ENCODE measurements at regions not wholly inside any gene's neighbourhood (a gene's known extent, or its start where the extent isn't known, plus 50 kb on each side); places are given as distances from the start of the nearest gene placed in this dataset.
"Not testable (repeated sequence)": the region's sequence is repeated elsewhere in the genome, so short reads cannot be mapped to it uniquely, and the experiment has no call there.

DNA sequence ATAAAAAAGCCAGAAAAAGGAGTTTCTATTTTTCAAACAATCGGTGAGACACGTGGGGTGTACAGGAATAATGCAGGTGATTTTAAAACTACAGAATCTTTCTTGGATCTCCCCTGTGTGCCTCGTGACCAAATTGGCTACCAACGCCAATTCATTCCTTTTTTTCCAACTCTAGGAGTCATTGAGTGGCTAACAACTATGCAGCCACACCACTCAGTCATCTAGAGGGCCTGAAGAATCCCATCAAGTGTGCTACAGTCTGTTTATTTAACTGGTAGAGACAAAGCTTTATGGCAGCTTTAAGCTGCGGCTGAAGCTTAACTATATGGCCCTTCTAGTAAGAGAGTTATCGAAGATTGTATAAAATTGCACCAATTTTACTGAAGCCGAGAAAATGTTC is 113.1 kb upstream of the NIPBL start:
- Mint-ChIP-seq H3K36me3 (ENCODE audit: low read depth) (no peaks in the 10 kb centered on the region), H3K9me3 (no peaks in the 10 kb centered on the region), H3K4me3 (no peak overlapping the region), H3K27ac (no peak overlapping the region), H3K4me1 (ENCODE audit: low read depth) (no peaks in the 10 kb centered on the region), H3K27me3 (ENCODE audit: low read depth) (peaks cover 4% of the 10 kb centered on the region)
- DNase-seq: no peak
- CTCF ChIA-PET: no interaction called here
- intact Hi-C loops (cut with micrococcal nuclease): no loop called here

DNA sequence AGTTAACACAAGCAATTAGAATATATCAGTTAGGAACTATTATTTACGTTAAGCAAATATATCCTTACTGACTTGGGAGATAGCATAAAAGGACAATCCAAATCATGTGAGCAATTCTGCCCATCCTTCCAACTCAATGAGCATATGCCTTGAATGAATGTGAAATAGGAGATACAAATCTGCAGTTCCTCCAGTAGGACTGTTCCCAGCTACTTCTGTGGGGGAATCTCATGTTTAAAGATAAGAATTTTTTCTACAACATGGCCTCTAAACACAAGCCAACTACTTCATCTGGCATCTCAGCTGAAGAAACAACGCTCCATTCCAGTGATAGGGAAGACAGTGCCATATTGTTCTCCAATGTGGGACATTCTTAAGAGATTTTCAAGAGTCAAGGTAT is 110.7 kb upstream of the NIPBL start:
- H3K4me1 Mint-ChIP-seq (ENCODE audit: low read depth): no peaks in the 10 kb centered on the region
- H3K27ac Mint-ChIP-seq: no peak overlapping the region
- intact Hi-C loops (cut with micrococcal nuclease): no loop called here
- H3K36me3 Mint-ChIP-seq (ENCODE audit: low read depth): no peaks in the 10 kb centered on the region
- CTCF ChIA-PET: interaction anchor here (0.6 kb wide), 1 partner anchor 69 kb away, joined by 5 read pairs; no protein-coding TSS in a partner anchor
- no peak overlapping the region for H3K4me3 Mint-ChIP-seq
- peaks cover 4% of the 10 kb centered on the region for H3K9me3 Mint-ChIP-seq
- DNase-seq: no peak
- H3K27me3 Mint-ChIP-seq (ENCODE audit: low read depth): peaks cover 4% of the 10 kb centered on the region

DNA sequence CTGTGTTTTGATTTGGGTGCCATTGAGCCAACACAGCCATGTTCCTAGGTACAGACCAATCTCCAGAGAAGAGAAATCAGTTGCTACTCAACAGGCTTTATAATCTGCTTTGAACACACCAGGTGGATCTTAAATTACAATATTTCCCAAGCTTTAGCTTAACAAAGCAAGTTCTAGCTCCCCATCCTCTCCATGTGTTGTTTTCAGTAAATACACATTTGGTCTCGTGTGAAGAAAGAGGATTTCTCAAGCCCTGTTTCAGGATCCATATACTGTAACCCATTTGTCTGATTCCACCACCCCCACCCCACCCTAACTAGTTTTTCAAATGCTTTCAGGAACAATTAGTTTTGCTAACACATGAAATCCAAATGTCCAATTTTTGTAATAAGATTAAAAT is 109.6 kb upstream of the NIPBL start:
- Mint-ChIP-seq H3K36me3 (ENCODE audit: low read depth) (no peaks in the 10 kb centered on the region), H3K9me3 (peaks cover 5% of the 10 kb centered on the region), H3K4me3 (no peak overlapping the region), H3K27ac (no peak overlapping the region), H3K4me1 (ENCODE audit: low read depth) (no peaks in the 10 kb centered on the region), H3K27me3 (ENCODE audit: low read depth) (peaks cover 4% of the 10 kb centered on the region)
- no peak for DNase-seq
- CTCF ChIA-PET: no interaction called here
- intact Hi-C loops (cut with micrococcal nuclease): no loop called here

DNA sequence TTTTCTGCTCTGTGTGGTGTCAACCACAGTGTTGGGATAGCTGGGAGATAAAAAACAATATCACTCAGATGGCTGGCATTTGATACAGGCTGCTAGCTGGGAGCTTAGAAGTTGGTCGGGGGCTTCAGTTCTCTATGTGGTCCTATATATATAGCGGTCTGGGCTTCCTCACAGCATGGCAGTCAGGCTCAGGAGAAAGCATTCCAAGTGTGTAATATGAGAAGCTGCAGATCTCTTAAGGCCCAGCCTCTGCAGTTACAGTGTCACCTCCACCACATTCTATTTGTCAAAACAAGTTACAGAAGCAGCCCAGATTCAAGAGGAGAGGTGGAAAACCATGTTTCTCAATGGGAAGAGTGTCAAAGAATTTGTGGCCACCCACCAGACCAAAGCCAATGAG is 108.1 kb upstream of the NIPBL start:
- H3K27ac Mint-ChIP-seq: no peak overlapping the region
- no peak for DNase-seq
- intact Hi-C loops (cut with micrococcal nuclease): no loop called here
- H3K36me3 Mint-ChIP-seq (ENCODE audit: low read depth): no peaks in the 10 kb centered on the region
- H3K4me1 Mint-ChIP-seq (ENCODE audit: low read depth): no peaks in the 10 kb centered on the region
- peaks cover 5% of the 10 kb centered on the region for H3K9me3 Mint-ChIP-seq
- no peak overlapping the region for H3K4me3 Mint-ChIP-seq
- H3K27me3 Mint-ChIP-seq (ENCODE audit: low read depth): no peaks in the 10 kb centered on the region
- CTCF ChIA-PET: no interaction called here

DNA sequence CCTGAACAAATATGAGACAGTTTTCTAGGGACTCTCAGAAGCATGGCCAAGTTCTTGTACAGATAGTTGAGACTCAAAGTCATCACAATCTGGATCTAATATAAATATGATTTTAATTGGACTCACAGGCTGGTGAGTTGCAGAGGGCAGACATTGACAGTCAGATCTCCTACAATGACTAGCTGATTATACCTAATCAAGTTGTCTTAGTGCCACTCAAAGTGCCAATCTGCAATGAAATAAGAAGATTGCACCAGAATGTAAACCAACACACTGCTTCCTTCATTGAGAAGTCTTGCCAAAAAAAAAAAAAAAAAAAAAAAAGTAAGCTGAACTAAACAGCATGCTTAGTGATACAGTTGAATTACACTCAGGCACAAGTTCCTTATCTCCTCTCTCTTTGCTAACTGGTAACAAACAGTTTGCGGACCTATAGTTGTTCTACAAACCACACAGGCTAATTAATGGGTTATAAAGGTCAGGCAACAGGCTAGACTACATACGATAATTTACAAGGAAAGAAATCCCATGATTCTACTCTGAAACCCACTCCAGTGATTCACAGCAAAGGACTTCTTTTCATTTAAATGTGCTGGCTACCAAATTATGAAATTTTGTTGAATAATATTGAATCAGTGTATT is 107.3 kb upstream of the NIPBL start:
- Mint-ChIP-seq H3K9me3 (peaks cover 5% of the 10 kb centered on the region), H3K27ac (no peak overlapping the region), H3K4me3 (no peak overlapping the region), H3K36me3 (ENCODE audit: low read depth) (no peaks in the 10 kb centered on the region), H3K4me1 (ENCODE audit: low read depth) (no peaks in the 10 kb centered on the region), H3K27me3 (ENCODE audit: low read depth) (no peaks in the 10 kb centered on the region)
- CTCF ChIA-PET: no interaction called here
- DNase-seq: no peak
- intact Hi-C loops (cut with micrococcal nuclease): no loop called here

DNA sequence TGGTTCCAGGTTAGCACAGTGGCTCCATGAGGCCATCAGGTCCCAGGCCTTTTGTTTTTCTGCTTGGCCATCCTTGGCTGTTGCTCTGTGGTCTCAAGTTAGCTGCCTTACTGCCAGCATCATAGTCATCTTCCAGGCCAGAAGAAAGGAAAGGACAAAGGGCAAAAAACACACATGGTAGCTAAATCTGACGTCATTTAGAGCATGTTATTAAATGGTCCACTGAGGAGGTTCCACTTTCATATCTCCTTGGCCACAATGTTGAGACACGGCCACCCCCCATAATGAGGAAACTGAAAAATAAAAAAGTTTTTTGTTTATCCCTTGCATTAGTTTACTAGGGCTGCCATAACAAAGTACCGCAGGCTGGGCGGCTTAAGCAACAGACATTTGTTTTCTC is 106.4 kb upstream of the NIPBL start:
- H3K4me1 Mint-ChIP-seq (ENCODE audit: low read depth): no peaks in the 10 kb centered on the region
- no peaks in the 10 kb centered on the region for H3K36me3 Mint-ChIP-seq (ENCODE audit: low read depth)
- intact Hi-C loops (cut with micrococcal nuclease): no loop called here

DNA sequence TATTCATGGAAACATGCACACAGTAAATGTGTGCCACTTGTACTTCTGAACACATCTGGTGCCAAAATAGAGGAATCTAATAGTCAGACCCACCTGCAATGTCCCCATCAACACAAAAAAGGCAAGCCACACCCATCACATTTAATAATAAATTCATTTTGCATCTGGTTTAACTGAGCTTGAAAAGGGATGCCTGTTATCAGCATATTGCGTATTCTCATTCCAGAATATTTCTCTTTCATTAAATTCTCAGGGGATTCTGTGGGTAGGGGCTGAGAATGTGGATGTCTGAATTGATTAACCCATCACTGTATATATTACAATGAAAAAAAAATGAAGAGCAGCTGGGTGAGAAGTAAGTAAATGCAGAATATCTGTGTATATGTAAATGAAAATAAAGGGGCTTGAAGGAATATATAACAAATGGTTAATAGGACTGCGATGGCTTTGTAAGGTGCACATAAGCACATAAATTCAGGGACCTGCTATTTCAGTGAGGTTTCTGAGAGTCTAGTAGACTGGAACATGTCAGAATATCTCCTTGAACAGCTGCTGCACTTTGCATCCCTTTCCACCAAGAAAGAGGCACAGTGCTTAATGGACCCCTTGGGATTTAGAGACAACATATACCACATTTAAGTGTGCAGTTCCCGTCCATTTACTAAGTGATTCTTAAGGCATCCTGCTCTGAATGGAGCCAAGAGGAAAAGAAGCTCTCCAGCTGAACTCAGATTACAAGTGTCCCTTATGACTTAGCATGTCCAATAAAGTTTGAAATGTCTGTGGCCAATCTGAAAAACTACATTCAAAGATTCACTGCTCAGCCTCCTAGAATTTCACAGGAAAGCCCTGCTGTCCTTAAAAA is 104.1 kb upstream of the NIPBL start:
- Mint-ChIP-seq H3K4me3 (no peak overlapping the region), H3K4me1 (ENCODE audit: low read depth) (no peaks in the 10 kb centered on the region), H3K27me3 (ENCODE audit: low read depth) (peaks cover under 1% of the 10 kb centered on the region), H3K9me3 (peaks cover 5% of the 10 kb centered on the region), H3K36me3 (ENCODE audit: low read depth) (no peaks in the 10 kb centered on the region), H3K27ac (no peak overlapping the region)
- no peak for DNase-seq
- intact Hi-C loops (cut with micrococcal nuclease): no loop called here
- CTCF ChIA-PET: no interaction called here

More for the DNA sequence above, 106.4 kb upstream of the NIPBL start:
- no peak overlapping the region for H3K4me3 Mint-ChIP-seq
- no peaks in the 10 kb centered on the region for H3K27me3 Mint-ChIP-seq (ENCODE audit: low read depth)
- H3K9me3 Mint-ChIP-seq: peaks cover 5% of the 10 kb centered on the region
- CTCF ChIA-PET: no interaction called here
- DNase-seq: no peak
- H3K27ac Mint-ChIP-seq: no peak overlapping the region

DNA sequence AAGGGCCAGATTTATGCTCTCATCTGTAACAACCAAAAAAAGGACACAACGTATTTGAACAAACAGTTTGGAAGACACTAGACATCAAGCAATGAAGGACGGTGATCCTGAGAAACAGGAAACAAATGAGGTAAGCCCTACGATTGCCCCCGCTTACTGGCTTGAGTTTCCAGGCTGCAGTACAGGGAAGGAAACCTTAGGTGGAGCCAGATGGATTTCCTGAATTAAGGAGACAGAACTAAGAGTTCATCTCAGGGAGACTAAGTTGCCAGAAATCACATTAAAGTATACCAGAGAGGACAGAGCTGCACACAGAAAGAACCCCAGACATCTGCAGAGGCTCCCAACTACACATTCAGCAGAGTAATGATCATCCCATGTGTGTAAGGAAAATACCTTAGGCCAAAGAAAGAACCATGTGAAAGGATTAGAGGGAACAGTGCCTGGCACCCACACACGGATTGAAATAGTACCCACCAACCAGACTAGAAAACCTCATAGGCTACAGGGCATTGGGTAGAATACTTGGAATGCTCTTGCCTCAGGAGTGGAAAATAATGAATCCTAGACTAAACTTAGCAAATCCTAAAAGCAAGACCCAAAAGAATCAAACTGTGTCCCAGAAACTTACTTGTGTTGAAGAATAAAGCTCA is 99.3 kb upstream of the NIPBL start:
- no peaks in the 10 kb centered on the region for H3K4me1 Mint-ChIP-seq (ENCODE audit: low read depth)
- H3K27me3 Mint-ChIP-seq (ENCODE audit: low read depth): peaks cover 2% of the 10 kb centered on the region
- DNase-seq: no peak
- H3K27ac Mint-ChIP-seq: no peak overlapping the region
- H3K4me3 Mint-ChIP-seq: no peak overlapping the region
- intact Hi-C loops (cut with micrococcal nuclease): no loop called here
- CTCF ChIA-PET: interaction anchor here (1.1 to 1.5 kb wide), 2 partner anchors 48 to 92 kb away, joined by 4 to 5 read pairs; no protein-coding TSS in a partner anchor
- no peaks in the 10 kb centered on the region for H3K36me3 Mint-ChIP-seq (ENCODE audit: low read depth)
- peaks cover 5% of the 10 kb centered on the region for H3K9me3 Mint-ChIP-seq

DNA sequence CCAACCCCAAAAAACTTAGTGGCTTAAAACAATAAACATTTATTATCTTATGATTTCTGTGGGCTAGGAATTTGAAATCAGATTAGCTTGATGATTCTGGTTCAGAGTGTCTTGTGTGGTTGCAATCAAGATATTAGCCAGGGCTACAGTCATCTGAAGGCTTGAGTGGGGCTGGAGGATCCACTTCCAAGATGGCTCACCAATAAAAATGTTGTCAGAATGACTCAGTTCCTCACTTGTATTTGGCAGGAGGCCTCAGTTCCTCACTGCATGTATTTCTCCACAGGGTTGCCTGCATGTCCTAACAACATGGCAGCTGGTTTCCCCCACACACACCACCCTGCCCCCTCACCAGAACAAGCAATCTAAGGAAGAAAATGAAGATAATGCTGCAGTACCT is 98.2 kb upstream of the NIPBL start:
- CTCF ChIA-PET: interaction anchor here (0.6 to 1.5 kb wide), 3 partner anchors 49 to 165 kb away, joined by 3 to 5 read pairs (median 4); no protein-coding TSS in a partner anchor
- DNase-seq: no peak
- intact Hi-C loops (cut with micrococcal nuclease): no loop called here
- Mint-ChIP-seq H3K4me3 (no peak overlapping the region), H3K27me3 (ENCODE audit: low read depth) (peaks cover 2% of the 10 kb centered on the region), H3K9me3 (peaks cover 5% of the 10 kb centered on the region), H3K36me3 (ENCODE audit: low read depth) (no peaks in the 10 kb centered on the region), H3K4me1 (ENCODE audit: low read depth) (no peaks in the 10 kb centered on the region), H3K27ac (no peak overlapping the region)

DNA sequence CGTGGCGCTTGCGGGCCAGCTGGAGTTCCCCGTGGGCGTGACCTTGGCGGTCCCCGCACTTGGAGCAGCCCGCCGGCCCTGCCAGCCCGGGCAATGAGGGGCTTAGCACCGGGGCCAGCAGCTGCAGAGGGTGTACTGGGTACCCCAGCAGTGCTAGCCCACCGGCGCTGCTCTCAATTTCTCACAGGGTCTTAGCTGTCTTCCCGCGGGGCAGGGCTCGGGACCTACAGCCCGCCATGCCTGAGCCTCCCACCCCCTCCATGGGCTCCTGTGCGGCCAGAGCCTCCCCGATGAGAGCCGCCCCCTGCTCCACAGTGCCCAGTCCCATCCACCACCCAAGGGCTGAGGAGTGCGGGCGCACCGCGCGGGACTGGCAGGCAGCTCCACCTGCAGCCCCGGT is 94.0 kb upstream of the NIPBL start:
- intact Hi-C loops (cut with micrococcal nuclease); H3K27me3 Mint-ChIP-seq (ENCODE audit: low read depth); H3K4me1 Mint-ChIP-seq (ENCODE audit: low read depth); CTCF ChIA-PET; H3K9me3 Mint-ChIP-seq; H3K4me3 Mint-ChIP-seq; H3K36me3 Mint-ChIP-seq (ENCODE audit: low read depth); DNase-seq; H3K27ac Mint-ChIP-seq: not testable (repeated sequence)

DNA sequence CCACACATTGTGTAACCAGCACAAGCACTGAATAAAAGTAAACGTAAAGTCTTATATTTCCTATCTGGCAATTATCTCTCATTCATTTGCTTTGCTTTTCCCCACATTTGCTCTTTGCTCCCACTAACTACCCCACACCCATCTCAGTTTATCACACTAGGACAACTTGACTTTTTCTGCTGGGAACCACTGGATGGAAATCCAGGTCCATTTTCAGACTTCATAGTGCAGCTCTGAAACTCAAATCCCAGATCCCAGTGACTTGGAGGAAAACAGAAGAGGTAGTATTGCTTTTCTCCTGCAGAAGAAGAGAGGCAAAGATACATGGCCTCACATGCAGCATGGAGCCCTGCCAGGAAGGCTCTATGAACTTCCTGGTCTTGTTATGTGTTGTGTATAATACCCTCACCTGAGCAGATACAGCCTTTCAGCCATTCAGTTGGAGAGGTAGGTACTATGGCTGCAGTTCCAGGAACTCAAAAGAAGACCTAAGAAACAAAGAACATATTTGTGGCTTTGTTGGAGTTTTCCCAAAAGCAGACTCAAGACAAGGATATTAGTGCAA is 90.0 kb upstream of the NIPBL start:
- peaks cover 2% of the 10 kb centered on the region for H3K27me3 Mint-ChIP-seq (ENCODE audit: low read depth)
- intact Hi-C loops (cut with micrococcal nuclease): no loop called here
- H3K27ac Mint-ChIP-seq: no peak overlapping the region
- no peaks in the 10 kb centered on the region for H3K9me3 Mint-ChIP-seq
- no peak for DNase-seq
- H3K36me3 Mint-ChIP-seq (ENCODE audit: low read depth): no peaks in the 10 kb centered on the region
- no peaks in the 10 kb centered on the region for H3K4me1 Mint-ChIP-seq (ENCODE audit: low read depth)
- CTCF ChIA-PET: no interaction called here
- no peak overlapping the region for H3K4me3 Mint-ChIP-seq

DNA sequence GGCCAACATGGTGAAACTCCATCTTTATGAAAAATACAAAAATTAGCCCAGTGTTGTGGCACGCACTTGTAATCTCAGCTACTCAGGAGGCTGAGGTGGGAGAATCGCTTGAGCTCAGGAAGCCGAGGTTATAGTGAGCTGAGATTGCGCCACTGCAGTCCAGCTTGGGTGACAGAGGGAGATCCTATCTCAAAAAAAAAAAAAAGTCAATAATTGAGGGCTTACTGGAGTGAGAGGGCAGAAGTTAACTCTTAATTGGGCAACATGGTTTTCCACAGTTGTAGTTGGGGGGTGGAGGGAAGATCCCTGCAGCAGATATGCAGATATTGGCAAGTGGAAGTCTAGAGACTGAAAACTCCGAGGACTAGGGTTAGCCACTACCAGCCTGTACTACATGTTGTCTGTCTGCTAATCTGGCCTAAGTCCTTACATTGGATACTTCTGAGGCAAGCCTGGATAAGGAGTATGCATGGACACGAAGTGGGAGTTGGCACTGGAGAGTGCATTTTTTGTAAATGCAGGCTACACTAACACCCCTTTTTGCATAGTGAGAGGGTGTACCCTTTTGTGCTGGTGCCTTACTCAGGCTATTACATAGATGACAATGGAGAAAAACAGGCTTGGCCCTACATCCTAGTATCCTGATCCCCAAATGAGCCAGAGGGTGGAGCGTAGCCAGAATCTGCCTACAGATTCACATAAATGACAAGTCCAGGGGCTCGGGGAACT is 89.0 kb upstream of the NIPBL start:
- no peaks in the 10 kb centered on the region for H3K36me3 Mint-ChIP-seq (ENCODE audit: low read depth)
- CTCF ChIA-PET: no interaction called here
- peaks cover 2% of the 10 kb centered on the region for H3K27me3 Mint-ChIP-seq (ENCODE audit: low read depth)

More for the DNA sequence above, 89.0 kb upstream of the NIPBL start:
- DNase-seq: no peak
- H3K4me1 Mint-ChIP-seq (ENCODE audit: low read depth): no peaks in the 10 kb centered on the region
- H3K4me3 Mint-ChIP-seq: no peak overlapping the region
- no peak overlapping the region for H3K27ac Mint-ChIP-seq
- no peaks in the 10 kb centered on the region for H3K9me3 Mint-ChIP-seq
- intact Hi-C loops (cut with micrococcal nuclease): no loop called here

Data from activated naive CD4-positive, alpha-beta T cell treated with anti-CD3 and anti-CD28 coated beads for 36 hours (primary cell).